K562 (cell line): ENCODE measurements at regions not wholly inside any gene's neighbourhood (a gene's known extent, or its start where the extent isn't known, plus 50 kb on each side); places are given as distances from the start of the nearest gene placed in this dataset.

ENCODE experiments used
- ATAC-seq: fragments of 200-7000 bp; cut with Tn5 transposase; 3 replicates; pipeline ENCODE4 v1.9.1; 2020; ENCODE audit warnings: moderate library complexity
- BruUV-seq: library from RNA; stranded (reverse); fragments of 400-500 nt; replicated peaks from 2 replicates; lab custom pipeline; 2021; lab: Mats Ljungman, UMichigan
- CTCF ChIA-PET: fragments of 300-600 bp; formaldehyde crosslinking; extraction: SDS; loops from one replicate; lab custom pipeline; 2021; ENCODE audit warnings: low intra/inter-chr PET ratio; lab: Yijun Ruan, JAX
- POLR2A ChIA-PET: fragments of 300-600, 350-650 bp; sonication (Branson Sonifier 250); formaldehyde crosslinking; extraction: SDS; loops from one replicate; lab custom pipeline; 2021; ENCODE audit warnings: antibody characterized with exemption, inconsistent platforms; lab: Yijun Ruan, JAX
- DNase-seq, 4 experiments: peaks; one replicate each; pipeline versions ENCODE4 v3.0.0 to v3.0.0-alpha.2; 2011 to 2018; ENCODE audit warnings: low spot score in 3 of 4, mixed read lengths in 3 of 4; ENCODE audit errors: extremely low read depth in 1 of 4
- FAIRE-seq: peaks from 2 replicates; lab custom pipeline; 2011; peaks lifted over from hg19 to GRCh38; lab: Jason Lieb, UNC
- H2AFZ ChIP-seq: 2 replicates; pipeline ENCODE4 v1.6.0; 2011; ENCODE audit warnings: low read depth, low read length, control low read depth, inconsistent platforms
- H3K27ac ChIP-seq: fragments of 200-600 bp; 3 replicates; pipeline ENCODE4 v1.8.0; 2011; ENCODE audit warnings: low read depth, mild to moderate bottlenecking, control low read depth, inconsistent platforms, low read length, moderate library complexity, mixed read lengths; ENCODE audit errors: extremely low read depth
- H3K27me3 ChIP-seq, 2 experiments: fragments of 300-600 bp in 1 of 2; 2 replicates in 1 of 2; 3 replicates in 1 of 2; pipeline versions ENCODE4 v1.6.0 to v1.8.0; 2011; ENCODE audit warnings: inconsistent platforms in 2 of 2, low read length in 2 of 2, mild to moderate bottlenecking in 1 of 2, mixed read lengths in 1 of 2, moderate library complexity in 1 of 2; ENCODE audit not compliant: control insufficient read depth in 2 of 2, insufficient read depth in 2 of 2
- H3K36me3 ChIP-seq: fragments of 300-600 bp; 3 replicates; pipeline ENCODE4 v1.8.0; 2011; ENCODE audit warnings: mild to moderate bottlenecking, low read length, inconsistent platforms; ENCODE audit not compliant: control insufficient read depth, insufficient read depth
- H3K4me1 ChIP-seq, 2 experiments: fragments of 200-600 bp in 1 of 2; replicated peaks in 1 of 2; 2 replicates in 1 of 2; 3 replicates in 1 of 2; pipeline versions ENCODE4 v1.5.1 to v1.8.0; 2011; ENCODE audit warnings: inconsistent platforms in 2 of 2, low read length in 2 of 2, mild to moderate bottlenecking in 1 of 2, mixed read lengths in 1 of 2, moderate library complexity in 1 of 2; ENCODE audit not compliant: control insufficient read depth in 2 of 2, insufficient read depth in 2 of 2
- H3K4me2 ChIP-seq: 2 replicates; pipeline ENCODE4 v1.6.1; 2011; ENCODE audit warnings: low read length, control low read depth, inconsistent platforms, mixed read lengths; ENCODE audit not compliant: insufficient read depth
- H3K4me3 ChIP-seq: fragments of 200-600 bp; sonication (generic), shearing (Covaris generic); 2 replicates; pipeline ENCODE4 v1.5.1; 2016; ENCODE audit warnings: control low read depth, inconsistent platforms
- H3K79me2 ChIP-seq: fragments of 200-600 bp; 3 replicates; pipeline ENCODE4 v1.8.0; 2011; ENCODE audit warnings: low read length, inconsistent platforms; ENCODE audit not compliant: control insufficient read depth, insufficient read depth
- H3K9ac ChIP-seq, 2 experiments: 2 replicates each; pipeline versions ENCODE4 v1.6.0 to v1.6.1; 2011; ENCODE audit warnings: low read depth in 2 of 2, low read length in 2 of 2, control low read depth in 1 of 2, inconsistent platforms in 1 of 2, mild to moderate bottlenecking in 1 of 2, mixed read lengths in 1 of 2; ENCODE audit not compliant: insufficient read depth in 1 of 2
- H3K9me1 ChIP-seq: one replicate; pipeline ENCODE4 v1.6.0; 2011; ENCODE audit warnings: inconsistent platforms, mild to moderate bottlenecking, low read length, moderate library complexity; ENCODE audit not compliant: control insufficient read depth, insufficient read depth
- H3K9me3 ChIP-seq: replicated peaks from 2 replicates; pipeline ENCODE4 v1.5.1; 2011; ENCODE audit warnings: low read depth, low read length, inconsistent platforms; ENCODE audit not compliant: control insufficient read depth, insufficient read depth
- H4K20me1 ChIP-seq: replicated peaks from 2 replicates; pipeline ENCODE4 v1.6.1; 2011; ENCODE audit warnings: low read length, inconsistent platforms, mixed read lengths; ENCODE audit not compliant: control insufficient read depth, insufficient read depth
- CBFB ChIP-seq: sonication (generic); formaldehyde crosslinking; IDR thresholded peaks from 2 replicates; pipeline ENCODE4 v1.4.0; 2020; ENCODE audit warnings: mild to moderate bottlenecking, missing genetic modification reagents
- CUX1 ChIP-seq: fragments of 200-800 bp; sonication (Bioruptor generic); IDR thresholded peaks from 2 replicates; pipeline ENCODE4 v1.6.1; 2016; ENCODE audit warnings: missing genetic modification characterization, missing compliant biosample characterization
- HNRNPH1 ChIP-seq: fragments of 200-400 bp; formaldehyde crosslinking; optimal IDR thresholded peaks from 2 replicates; pipeline ENCODE3; 2017; ENCODE audit warnings: low read depth, mild to moderate bottlenecking, low read length, moderate library complexity
- MEF2A ChIP-seq: IDR thresholded peaks from 2 replicates; pipeline ENCODE4 v1.6.1; 2011; ENCODE audit warnings: low read depth, mild to moderate bottlenecking, low read length, moderate library complexity; ENCODE audit not compliant: control insufficient read depth
- MEIS2 ChIP-seq: fragments of 450-650 bp; IDR thresholded peaks from 2 replicates; pipeline ENCODE4 v1.6.1; 2014; ENCODE audit warnings: mild to moderate bottlenecking; ENCODE audit not compliant: partially characterized antibody
- PCBP1 ChIP-seq: fragments of 200-400 bp; formaldehyde crosslinking; IDR thresholded peaks from 2 replicates; pipeline ENCODE4 v1.6.1; 2018; ENCODE audit warnings: mild to moderate bottlenecking, low read depth, low read length; ENCODE audit not compliant: poor library complexity, severe bottlenecking
- PPARD ChIP-seq: fragments of 250-450 bp; sonication (Bioruptor Pico); IDR thresholded peaks from 2 replicates; pipeline ENCODE4 v1.8.0; 2022; ENCODE audit warnings: inconsistent platforms, mild to moderate bottlenecking, moderate library complexity
- RBM17 ChIP-seq: fragments of 200-400 bp; formaldehyde crosslinking; IDR thresholded peaks from 2 replicates; pipeline ENCODE4 v1.6.1; 2017; ENCODE audit warnings: low read depth, mild to moderate bottlenecking, low read length, borderline replicate concordance
- SNAPC5 ChIP-seq: fragments of 250-450 bp; sonication (Bioruptor Pico); IDR thresholded peaks from 2 replicates; pipeline ENCODE4 v1.8.0; 2021; ENCODE audit warnings: moderate library complexity, mild to moderate bottlenecking, inconsistent platforms
- SNRNP70 ChIP-seq: fragments of 200-400 bp; formaldehyde crosslinking; optimal IDR thresholded peaks from 2 replicates; pipeline ENCODE3; 2017; ENCODE audit warnings: low read depth, low read length
- TAF15 ChIP-seq: fragments of 200-400 bp; formaldehyde crosslinking; IDR thresholded peaks from 2 replicates; pipeline ENCODE4 v1.6.1; 2017; ENCODE audit warnings: mild to moderate bottlenecking, low read depth, low read length, moderate library complexity
- THRAP3 ChIP-seq: fragments of 450-650 bp; IDR thresholded peaks from 2 replicates; pipeline ENCODE4 v1.6.1; 2016; ENCODE audit warnings: mild to moderate bottlenecking, inconsistent platforms, borderline replicate concordance
- USF2 ChIP-seq: sonication (generic); formaldehyde crosslinking; IDR thresholded peaks from 2 replicates; pipeline ENCODE4 v1.5.0; 2020; ENCODE audit warnings: missing genetic modification reagents
- ZNF395 ChIP-seq: fragments of 200-800 bp; sonication (Bioruptor generic); IDR thresholded peaks from 2 replicates; pipeline ENCODE4 v1.6.1; 2017; ENCODE audit warnings: missing genetic modification characterization, missing compliant biosample characterization
- WGBS: fragments of 100-300 bp; shearing (Covaris generic); methylation state at CpG from one replicate; pipeline ENCODE4 v1.1.6; 2016; ENCODE audit warnings: low coverage, mixed read lengths; ENCODE audit not compliant: insufficient coverage; ENCODE audit errors: missing lambda C conversion rate; 5-methylcytosine and 5-hydroxymethylcytosine counted together
- in situ Hi-C: fragments of 300-500 bp; cut with MboI; formaldehyde crosslinking; loops from 4 replicates; pipeline ENCODE4 v1.15.0; 2018; ENCODE audit warnings: inconsistent platforms, mixed read lengths
- intact Hi-C: fragments of 100-400 bp; cut with micrococcal nuclease; formaldehyde crosslinking; loops from 2 replicates; pipeline ENCODE4 v1.14.2; 2022

- Histone ChIP-seq H3K9ac (no peak overlapping the region), H3K4me2 (no peak overlapping the region), H3K27ac (no peak overlapping the region), H3K9me1 (no peaks in the 10 kb centered on the region), H3K4me1 (no peaks in the 10 kb centered on the region), H3K9me3 (0 out of 2 replicates have a peak, but pooled peaks cover 2% of the 10 kb centered on the region), H3K36me3 (no peaks in the 10 kb centered on the region), H4K20me1 (no peaks in the 10 kb centered on the region; the same call in 1 of the 2 replicates), H3K4me3 (no peak overlapping the region), H3K79me2 (no peaks in the 10 kb centered on the region), H3K27me3 (no peaks in the 10 kb centered on the region), H2AFZ (no peak overlapping the region)
- no peak for ATAC-seq
- DNase-seq = no peak
- BruUV-seq = no TSS peak
- TF ChIP-seq RBM17 (no peak), TAF15 (no peak), PPARD (CRISPR knock-in tag) (no peak), CBFB (CRISPR knock-in tag) (no peak), HNRNPH1 (no peak), SNAPC5 (no peak), PCBP1 (no peak), MEIS2 (no peak), SNRNP70 (no peak), CUX1 (CRISPR knock-in tag) (no peak), USF2 (CRISPR knock-in tag) (no peak), MEF2A (no peak), ZNF395 (no peak), THRAP3 (no peak)
- ChIA-PET CTCF (no interaction called here), POLR2A (no interaction called here)
- WGBS = under 1% methylated on average over 9 of the region's 9 CpGs
- in situ Hi-C loops = no loop called here
- intact Hi-C loops = no loop called here
- no peak for FAIRE-seq
These were observed 199.6 kb downstream of the MYCN start for GRCh38 chr2:16139663-16140615.
